ENCODE measurements at regions not wholly inside any gene's neighbourhood (a gene's known extent, or its start where the extent isn't known, plus 50 kb on each side); places are given as distances from the start of the nearest gene placed in this dataset.
"Not testable (repeated sequence)": the region's sequence is repeated elsewhere in the genome, so short reads cannot be mapped to it uniquely, and the experiment has no call there.

DNA sequence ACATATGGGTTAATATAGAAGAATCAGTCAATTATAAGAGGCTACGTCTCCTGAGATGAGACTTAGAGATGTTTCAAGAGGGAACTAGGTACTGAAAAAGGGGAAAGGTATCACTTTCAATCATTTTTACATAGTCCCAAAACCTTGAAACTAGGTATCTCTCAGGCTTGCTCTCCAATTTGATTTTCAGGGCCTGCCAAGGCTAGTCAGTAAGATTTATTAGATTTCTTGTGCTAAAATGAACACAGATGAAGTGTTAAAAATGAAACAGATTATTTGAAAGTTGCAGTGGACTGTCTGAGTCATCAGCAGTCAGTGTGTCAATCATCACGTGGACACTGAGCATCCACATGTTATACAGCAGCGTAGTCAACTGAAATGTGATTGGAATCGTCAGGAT is 591.1 kb downstream of the DTWD2 start:
- POLR2A ChIA-PET = no interaction called here
- DNase-seq (ENCODE audit: extremely low spot score) = no peak
- CTCF ChIA-PET = no interaction called here
- TF ChIP-seq CTBP1 (IDR thresholded peaks at IDR 0.05; ENCODE audit: borderline replicate concordance) (no peak), HDGF (IDR thresholded peaks at IDR 0.05; ENCODE audit: borderline replicate concordance) (no peak), FOXA1 (IDR thresholded peaks at IDR 0.05) (no peak), L3MBTL2 (conservative IDR thresholded peaks at IDR 0.05) (no peak), SP1 (IDR thresholded peaks at IDR 0.05) (no peak), FOXM1 (IDR thresholded peaks at IDR 0.05; ENCODE audit: borderline replicate concordance) (no peak), LEF1 (IDR thresholded peaks at IDR 0.05; ENCODE audit: borderline replicate concordance) (no peak), NFRKB (IDR thresholded peaks at IDR 0.05) (no peak)

DNA sequence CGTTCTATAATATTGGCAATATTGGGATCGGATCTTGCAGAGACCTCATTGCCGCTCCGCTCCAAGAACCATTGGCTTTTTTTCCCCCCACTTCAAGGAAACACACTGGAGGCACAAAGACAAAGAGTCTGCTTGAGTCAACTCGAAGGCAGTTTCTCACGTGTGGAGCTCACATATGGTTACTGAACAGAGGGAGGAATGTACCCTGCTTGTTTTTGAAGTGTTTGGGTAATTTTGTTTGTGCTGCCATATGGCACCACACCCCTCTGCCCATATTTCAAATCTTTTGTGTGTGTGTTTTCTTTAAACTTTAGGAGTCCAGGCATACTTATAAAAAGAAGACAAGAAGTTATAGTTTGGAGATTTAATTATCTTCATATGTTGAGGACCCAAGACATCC is 595.9 kb downstream of the DTWD2 start:
- DNase-seq (ENCODE audit: extremely low spot score) = no peak
- ChIA-PET POLR2A (no interaction called here), CTCF (no interaction called here)
- TF ChIP-seq, protein P1, sequence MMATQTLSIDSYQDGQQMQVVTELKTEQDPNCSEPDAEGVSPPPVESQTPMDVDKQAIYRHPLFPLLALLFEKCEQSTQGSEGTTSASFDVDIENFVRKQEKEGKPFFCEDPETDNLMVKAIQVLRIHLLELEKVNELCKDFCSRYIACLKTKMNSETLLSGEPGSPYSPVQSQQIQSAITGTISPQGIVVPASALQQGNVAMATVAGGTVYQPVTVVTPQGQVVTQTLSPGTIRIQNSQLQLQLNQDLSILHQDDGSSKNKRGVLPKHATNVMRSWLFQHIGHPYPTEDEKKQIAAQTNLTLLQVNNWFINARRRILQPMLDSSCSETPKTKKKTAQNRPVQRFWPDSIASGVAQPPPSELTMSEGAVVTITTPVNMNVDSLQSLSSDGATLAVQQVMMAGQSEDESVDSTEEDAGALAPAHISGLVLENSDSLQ (IDR thresholded peaks at IDR 0.05) = no peak
- TF ChIP-seq L3MBTL2 (conservative IDR thresholded peaks at IDR 0.05) = no peak
- no peak for TF ChIP-seq CTBP1 (IDR thresholded peaks at IDR 0.05; ENCODE audit: borderline replicate concordance)

DNA sequence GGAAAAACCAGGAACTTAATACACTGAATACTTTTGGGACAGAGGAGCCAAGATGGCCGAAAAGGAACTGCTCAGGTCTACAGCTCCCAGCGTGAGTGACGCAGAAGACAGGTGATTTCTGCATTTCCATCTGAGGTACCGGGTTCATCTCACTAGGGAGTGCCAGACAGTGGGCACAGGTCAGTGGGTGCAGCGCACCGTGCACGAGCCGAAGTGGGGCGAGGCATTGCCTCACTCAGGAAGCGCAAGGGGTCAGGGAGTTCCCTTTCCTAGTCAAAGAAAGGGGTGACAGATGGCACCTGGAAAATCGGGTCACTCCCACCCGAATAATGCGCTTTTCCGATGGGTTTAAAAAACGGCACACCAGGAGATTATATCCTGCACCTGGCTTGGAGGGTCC is 605.4 kb downstream of the DTWD2 start:
- CTCF ChIA-PET; DNase-seq (ENCODE audit: extremely low spot score); POLR2A ChIA-PET: not testable (repeated sequence)

DNA sequence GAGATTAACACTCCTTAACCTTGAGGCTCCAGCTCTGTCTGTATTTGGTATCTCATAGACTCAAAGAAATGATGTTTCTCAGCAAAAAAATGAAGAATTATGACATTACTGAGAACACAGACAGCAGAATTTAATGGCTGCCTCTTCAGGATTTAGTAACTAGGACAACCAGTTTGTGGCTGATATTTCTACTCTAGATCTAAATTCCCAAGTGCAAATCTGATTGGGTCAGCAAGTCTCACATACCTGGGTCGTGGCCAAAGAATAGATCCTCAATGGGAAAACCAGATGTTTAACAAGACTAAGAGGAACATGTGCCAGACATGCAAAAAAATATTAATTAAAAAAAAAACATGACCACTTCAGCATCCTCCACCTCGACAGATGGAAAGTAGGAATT is 608.9 kb downstream of the DTWD2 start:
- CTCF ChIA-PET = interaction anchor here (0.7 kb wide), 1 partner anchor 82 kb away, joined by 12 read pairs; no protein-coding TSS in a partner anchor
- TF ChIP-seq LEF1 (IDR thresholded peaks at IDR 0.05; ENCODE audit: borderline replicate concordance) = no peak
- no peak for TF ChIP-seq FOXM1 (IDR thresholded peaks at IDR 0.05; ENCODE audit: borderline replicate concordance)
- TF ChIP-seq TARDBP (IDR thresholded peaks at IDR 0.05) = no peak
- TF ChIP-seq CTBP1 (IDR thresholded peaks at IDR 0.05; ENCODE audit: borderline replicate concordance) = no peak
- no peak for TF ChIP-seq SUZ12 (IDR thresholded peaks at IDR 0.05)
- TF ChIP-seq FOXA1 (IDR thresholded peaks at IDR 0.05) = no peak
- TF ChIP-seq L3MBTL2 (conservative IDR thresholded peaks at IDR 0.05) = no peak
- TF ChIP-seq, protein P1 (IDR thresholded peaks at IDR 0.05) = no peak
- no peak for TF ChIP-seq ARNT (IDR thresholded peaks at IDR 0.05)
- no peak for TF ChIP-seq SP1 (IDR thresholded peaks at IDR 0.05)
- TF ChIP-seq ZNF384 (IDR thresholded peaks at IDR 0.05) = no peak
- no peak for TF ChIP-seq FOXK2 (IDR thresholded peaks at IDR 0.05)
- no peak for TF ChIP-seq HDGF (IDR thresholded peaks at IDR 0.05; ENCODE audit: borderline replicate concordance)
- no peak for TF ChIP-seq BHLHE40 (IDR thresholded peaks at IDR 0.05; ENCODE audit: borderline replicate concordance)
- TF ChIP-seq NFRKB (IDR thresholded peaks at IDR 0.05) = no peak
- no peak for DNase-seq (ENCODE audit: extremely low spot score)
- POLR2A ChIA-PET = no interaction called here

DNA sequence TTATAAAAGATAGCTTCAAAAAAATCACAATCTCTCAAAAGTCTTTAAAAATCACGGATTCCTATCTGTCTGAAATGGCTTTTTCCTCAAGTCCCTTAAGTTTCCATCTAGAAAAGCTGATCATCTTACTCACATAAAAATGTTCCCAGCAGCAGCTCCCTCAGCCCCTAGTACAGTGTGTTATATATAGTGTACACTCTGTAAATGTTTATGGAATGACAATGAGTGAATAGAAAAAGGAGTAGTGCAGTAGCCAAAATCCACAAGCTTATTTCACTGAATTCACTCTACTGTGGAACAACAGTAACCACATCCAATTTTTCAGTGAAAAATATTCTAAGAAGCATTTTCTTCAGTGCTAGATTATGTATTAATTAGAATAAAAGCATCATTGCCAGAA is 609.4 kb downstream of the DTWD2 start:
- POLR2A ChIA-PET = no interaction called here
- TF ChIP-seq L3MBTL2 (conservative IDR thresholded peaks at IDR 0.05) = no peak
- TF ChIP-seq ZNF384 (IDR thresholded peaks at IDR 0.05) = no peak
- TF ChIP-seq SUZ12 (IDR thresholded peaks at IDR 0.05) = no peak
- no peak for TF ChIP-seq HDGF (IDR thresholded peaks at IDR 0.05; ENCODE audit: borderline replicate concordance)
- TF ChIP-seq, protein P1 (IDR thresholded peaks at IDR 0.05) = no peak
- TF ChIP-seq BHLHE40 (IDR thresholded peaks at IDR 0.05; ENCODE audit: borderline replicate concordance) = no peak
- TF ChIP-seq FOXK2 (IDR thresholded peaks at IDR 0.05) = no peak
- no peak for TF ChIP-seq TARDBP (IDR thresholded peaks at IDR 0.05)
- TF ChIP-seq CTBP1 (IDR thresholded peaks at IDR 0.05; ENCODE audit: borderline replicate concordance) = no peak
- no peak for TF ChIP-seq FOXM1 (IDR thresholded peaks at IDR 0.05; ENCODE audit: borderline replicate concordance)
- TF ChIP-seq ELF4 (IDR thresholded peaks at IDR 0.05) = no peak
- TF ChIP-seq FOXA1 (IDR thresholded peaks at IDR 0.05) = no peak
- no peak for TF ChIP-seq SP1 (IDR thresholded peaks at IDR 0.05)
- TF ChIP-seq LEF1 (IDR thresholded peaks at IDR 0.05; ENCODE audit: borderline replicate concordance) = no peak
- no peak for TF ChIP-seq ARNT (IDR thresholded peaks at IDR 0.05)
- no peak for TF ChIP-seq NFRKB (IDR thresholded peaks at IDR 0.05)
- DNase-seq (ENCODE audit: extremely low spot score) = no peak
- CTCF ChIA-PET = no interaction called here

DNA sequence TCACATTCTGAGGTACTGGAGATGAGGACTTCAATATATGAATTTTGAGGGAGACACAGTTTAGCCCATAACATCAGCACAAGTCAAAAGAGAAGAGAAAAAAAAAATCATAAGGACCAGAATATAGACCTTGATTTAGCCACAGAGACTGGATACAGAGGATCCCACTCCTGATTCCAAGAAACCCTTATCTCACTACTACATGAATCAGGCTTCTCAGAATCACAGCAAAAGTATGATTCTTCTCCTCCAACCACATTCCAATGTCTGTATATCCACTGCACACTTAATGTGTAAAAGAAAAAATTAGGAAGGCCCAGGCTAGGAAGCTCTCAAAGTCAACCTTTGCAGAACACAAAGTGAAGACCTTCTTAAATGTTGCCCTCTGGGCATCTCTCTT is 610.9 kb downstream of the DTWD2 start:
- no peak for TF ChIP-seq TARDBP (IDR thresholded peaks at IDR 0.05)
- TF ChIP-seq, protein P1 (IDR thresholded peaks at IDR 0.05) = no peak
- no peak for TF ChIP-seq FOXM1 (IDR thresholded peaks at IDR 0.05; ENCODE audit: borderline replicate concordance)
- TF ChIP-seq FOXA1 (IDR thresholded peaks at IDR 0.05) = no peak
- TF ChIP-seq ZNF384 (IDR thresholded peaks at IDR 0.05) = no peak
- no peak for TF ChIP-seq ELF4 (IDR thresholded peaks at IDR 0.05)
- no peak for TF ChIP-seq LEF1 (IDR thresholded peaks at IDR 0.05; ENCODE audit: borderline replicate concordance)
- no peak for TF ChIP-seq HDGF (IDR thresholded peaks at IDR 0.05; ENCODE audit: borderline replicate concordance)
- no peak for TF ChIP-seq BHLHE40 (IDR thresholded peaks at IDR 0.05; ENCODE audit: borderline replicate concordance)
- no peak for TF ChIP-seq ARNT (IDR thresholded peaks at IDR 0.05)
- TF ChIP-seq FOXK2 (IDR thresholded peaks at IDR 0.05) = no peak
- TF ChIP-seq CTBP1 (IDR thresholded peaks at IDR 0.05; ENCODE audit: borderline replicate concordance) = no peak
- TF ChIP-seq L3MBTL2 (conservative IDR thresholded peaks at IDR 0.05) = no peak
- TF ChIP-seq NFRKB (IDR thresholded peaks at IDR 0.05) = no peak
- CTCF ChIA-PET = no interaction called here
- POLR2A ChIA-PET = no interaction called here
- no peak for DNase-seq (ENCODE audit: extremely low spot score)

Data from HEK293T (cell line).